Cerebellar nuclear complex (tissue), 1 donor: ENCODE measurements at regions not wholly inside any gene's neighbourhood (a gene's known extent, or its start where the extent isn't known, plus 50 kb on each side); places are given as distances from the start of the nearest gene placed in this dataset.

Experiments
- DNase-seq, 2 experiments: peaks; one replicate each; lab custom pipeline; 2025; lab: John Stamatoyannopoulos, UW

DNA sequence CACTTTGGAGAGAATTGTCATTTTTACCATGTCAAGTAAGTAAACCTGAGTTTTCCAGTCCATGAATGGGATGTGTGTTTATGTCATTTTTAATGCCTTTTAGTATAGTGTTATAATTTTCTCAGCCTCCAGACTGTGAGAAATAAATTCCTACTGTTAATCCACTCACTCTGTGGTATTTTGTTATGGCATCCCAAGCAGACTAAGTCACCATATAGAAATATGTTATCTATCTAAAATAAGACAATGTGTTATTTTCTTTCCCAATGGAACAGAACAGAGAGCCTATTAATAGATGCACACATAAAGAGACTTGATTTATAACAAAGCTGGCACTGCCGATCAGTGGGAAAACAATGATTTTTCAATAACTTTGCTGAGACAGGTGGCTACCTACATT is 70.2 kb upstream of the SLC4A11 start:
- no peak for DNase-seq

DNA sequence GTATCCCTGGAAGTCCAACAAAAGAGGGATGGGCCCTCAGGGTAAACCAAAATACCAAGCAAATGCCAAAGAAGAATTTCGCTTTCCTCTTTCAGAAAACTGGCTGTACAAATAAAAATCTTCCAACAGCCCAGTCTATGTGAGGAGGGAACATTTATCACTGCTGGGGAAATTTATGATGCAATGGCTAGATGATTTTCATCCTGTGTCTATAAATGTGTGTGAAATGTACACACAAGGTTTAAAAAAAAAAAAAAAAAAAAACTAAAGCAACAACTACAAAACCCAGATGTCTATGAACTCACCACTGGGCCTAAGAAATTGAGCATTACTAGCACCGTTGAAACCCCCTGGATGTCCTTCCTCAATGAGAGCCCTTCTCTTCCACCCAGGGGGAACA is 68.7 kb upstream of the SLC4A11 start:
- DNase-seq = no peak

DNA sequence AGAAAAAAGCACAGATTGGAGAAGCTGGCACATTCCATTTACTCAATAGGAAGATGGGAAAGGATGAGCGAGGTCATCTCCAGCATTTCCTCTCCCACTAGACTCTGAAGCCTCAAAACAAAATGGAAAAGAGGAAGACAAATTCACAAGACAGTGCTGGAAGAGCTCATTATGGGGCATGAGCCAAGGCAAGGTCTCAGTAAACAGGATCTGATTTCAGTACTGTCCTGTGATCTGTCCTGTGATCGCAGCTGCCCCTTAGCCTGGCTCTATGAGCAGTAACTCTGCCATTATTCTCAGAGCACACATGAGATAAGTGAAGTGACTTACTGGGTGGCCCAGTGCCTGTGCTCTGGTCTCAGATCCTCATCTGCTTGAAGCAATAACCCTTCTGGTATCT is 68.1 kb upstream of the SLC4A11 start:
- no peak for DNase-seq

DNA sequence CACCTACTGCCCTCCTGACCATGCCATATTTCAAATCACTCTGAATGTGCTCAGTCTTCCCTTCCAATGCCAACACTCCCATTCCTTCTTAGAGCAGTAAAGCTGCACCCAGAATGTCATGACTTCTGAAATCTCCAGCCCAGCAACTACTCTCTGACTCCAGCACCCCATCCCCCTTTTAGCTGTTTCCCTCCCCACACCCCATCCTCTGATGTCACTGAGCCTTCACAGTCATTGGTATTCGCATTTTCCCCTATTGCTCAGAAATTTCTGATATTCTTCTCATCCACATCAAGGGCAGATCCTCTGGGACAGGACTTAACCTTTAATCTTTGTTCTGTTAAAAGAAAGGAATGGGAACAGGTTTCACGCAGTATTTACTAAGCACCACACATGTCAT is 67.1 kb upstream of the SLC4A11 start:
- no peak for DNase-seq

DNA sequence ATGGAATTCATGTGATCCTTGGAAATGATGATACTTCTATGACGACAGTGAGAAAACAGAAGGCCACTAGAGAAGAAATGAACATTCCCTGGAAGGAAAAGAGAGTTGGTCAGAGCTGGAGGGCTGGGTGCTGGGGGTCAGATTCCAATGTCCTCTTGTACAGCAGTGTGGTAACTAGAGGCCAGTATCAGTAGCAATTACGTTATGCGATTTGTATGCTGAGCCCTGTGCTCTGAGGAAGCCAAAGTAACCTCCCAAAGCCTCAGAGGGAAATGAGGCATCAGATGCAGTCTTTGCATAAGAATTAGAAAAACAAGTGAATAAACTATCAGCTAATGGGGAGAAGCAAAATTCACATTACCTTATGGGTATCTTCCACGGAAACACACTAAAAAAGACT is 65.5 kb upstream of the SLC4A11 start:
- no peak for DNase-seq

DNA sequence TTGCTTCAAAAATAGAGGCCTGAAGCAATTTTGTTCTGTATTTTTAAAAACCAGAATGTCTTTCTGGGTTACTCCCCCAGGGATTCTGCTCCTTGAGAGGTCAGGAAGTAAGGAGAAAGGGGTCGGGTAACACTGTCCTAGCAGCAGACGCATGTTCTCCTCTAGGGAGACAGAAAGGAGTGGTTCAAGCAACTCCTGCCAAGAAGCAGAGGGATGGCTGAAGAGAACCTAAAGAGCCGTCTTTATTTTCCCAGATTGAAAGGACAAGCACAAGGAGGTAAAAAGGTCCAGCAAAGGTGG is 58.0 kb upstream of the SLC4A11 start:
- DNase-seq = no peak

DNA sequence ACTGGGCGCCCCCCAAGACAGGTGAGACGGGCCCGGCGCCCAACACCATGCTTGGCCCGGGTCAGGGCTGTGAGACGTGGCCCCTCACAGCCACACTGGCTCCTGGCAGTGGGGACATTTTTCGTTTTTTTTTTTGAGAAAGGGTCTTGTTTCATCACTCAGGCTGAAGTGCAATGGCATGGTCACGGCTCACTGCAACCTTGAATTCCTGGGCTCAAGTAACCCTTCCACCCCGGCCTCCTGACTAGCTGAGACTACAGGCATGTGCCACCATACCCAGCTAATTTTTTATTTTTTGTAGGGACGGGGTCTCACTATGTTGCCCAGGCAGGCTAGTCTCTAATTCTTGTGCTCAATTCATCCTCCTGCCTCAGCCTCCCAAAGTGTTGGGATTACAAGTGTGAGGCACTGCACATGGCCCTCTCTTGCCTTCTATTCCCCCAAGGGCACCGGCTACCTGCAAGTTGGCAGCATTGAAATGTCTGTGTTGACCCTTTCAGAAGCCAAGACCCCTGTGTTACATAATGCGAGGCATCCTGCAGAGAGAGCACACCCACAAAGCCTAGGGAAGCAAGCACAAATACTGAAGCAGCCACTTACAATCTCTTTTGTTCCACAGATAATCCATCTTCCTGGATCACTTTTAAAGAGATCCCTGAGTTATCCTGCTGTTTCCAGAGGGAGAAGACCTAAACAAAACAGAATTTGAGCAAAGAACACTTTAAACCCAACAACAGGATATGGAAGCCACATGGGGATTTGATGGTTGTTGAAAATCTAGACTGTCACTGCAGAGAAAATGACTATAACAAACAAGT is 57.5 kb upstream of the SLC4A11 start:
- no peak for DNase-seq
